ENCODE measurements at regions not wholly inside any gene's neighbourhood (a gene's known extent, or its start where the extent isn't known, plus 50 kb on each side); places are given as distances from the start of the nearest gene placed in this dataset.

GRCh38 chr6:67412035-67412434 is 1223.0 kb upstream of the ADGRB3 start:
- no peak for ATAC-seq (ENCODE audit: low read depth)
- ChIA-PET CTCF (no interaction called here), POLR2A (no interaction called here)

GRCh38 chr6:67411036-67411435 is 1224.0 kb upstream of the ADGRB3 start:
- ChIA-PET POLR2A (no interaction called here), CTCF (no interaction called here)
- TF ChIP-seq CTCF (IDR thresholded peaks at IDR 0.05) = no peak
- Mint-ChIP-seq H3K4me3 (no peak overlapping the region), H3K36me3 (ENCODE audit: low read depth) (no peaks in the 10 kb centered on the region), H3K27ac (no peak overlapping the region), H3K4me1 (no peaks in the 10 kb centered on the region), H3K27me3 (no peaks in the 10 kb centered on the region), H3K9me3 (peaks cover 4% of the 10 kb centered on the region)
- DNase-seq (no peak), ATAC-seq (ENCODE audit: low read depth) (no peak)
- intact Hi-C loops (cut with micrococcal nuclease) = no loop called here

More at GRCh38 chr6:67412035-67412434, 1223.0 kb upstream of the ADGRB3 start:
- H3K27ac Mint-ChIP-seq = no peak overlapping the region
- H3K27me3 Mint-ChIP-seq = no peaks in the 10 kb centered on the region
- intact Hi-C loops (cut with micrococcal nuclease) = no loop called here
- no peak for DNase-seq
- no peak for TF ChIP-seq CTCF (IDR thresholded peaks at IDR 0.05)
- H3K4me1 Mint-ChIP-seq = no peaks in the 10 kb centered on the region
- H3K36me3 Mint-ChIP-seq (ENCODE audit: low read depth) = no peaks in the 10 kb centered on the region
- H3K9me3 Mint-ChIP-seq = peaks cover under 1% of the 10 kb centered on the region
- H3K4me3 Mint-ChIP-seq = no peak overlapping the region

- POLR2A ChIA-PET = no interaction called here
- TF ChIP-seq CTCF (IDR thresholded peaks at IDR 0.05) = no peak
- intact Hi-C loops (cut with micrococcal nuclease) = no loop called here
Observed at GRCh38 chr6:67394254-67394653, 1240.8 kb upstream of the ADGRB3 start.

GRCh38 chr6:67393356-67393755 is 1241.7 kb upstream of the ADGRB3 start:
- no peaks in the 10 kb centered on the region for H3K27me3 Mint-ChIP-seq
- H3K4me1 Mint-ChIP-seq = no peaks in the 10 kb centered on the region
- no peak overlapping the region for H3K27ac Mint-ChIP-seq
- no peaks in the 10 kb centered on the region for H3K36me3 Mint-ChIP-seq (ENCODE audit: low read depth)
- TF ChIP-seq CTCF (IDR thresholded peaks at IDR 0.05) = no peak
- no peak for DNase-seq
- H3K4me3 Mint-ChIP-seq = no peak overlapping the region
- intact Hi-C loops (cut with micrococcal nuclease) = no loop called here
- peaks cover 9% of the 10 kb centered on the region for H3K9me3 Mint-ChIP-seq
- no peak for ATAC-seq (ENCODE audit: low read depth)
- CTCF ChIA-PET = no interaction called here
- POLR2A ChIA-PET = no interaction called here

More at GRCh38 chr6:67394254-67394653, 1240.8 kb upstream of the ADGRB3 start:
- no peaks in the 10 kb centered on the region for H3K4me1 Mint-ChIP-seq
- H3K4me3 Mint-ChIP-seq = no peak overlapping the region
- no peak for ATAC-seq (ENCODE audit: low read depth)
- H3K9me3 Mint-ChIP-seq = peaks cover 9% of the 10 kb centered on the region
- no peak for DNase-seq
- CTCF ChIA-PET = no interaction called here
- no peak overlapping the region for H3K27ac Mint-ChIP-seq
- H3K27me3 Mint-ChIP-seq = no peaks in the 10 kb centered on the region
- no peaks in the 10 kb centered on the region for H3K36me3 Mint-ChIP-seq (ENCODE audit: low read depth)

GRCh38 chr6:67391955-67392354 is 1243.1 kb upstream of the ADGRB3 start:
- no peak for ATAC-seq (ENCODE audit: low read depth)
- ChIA-PET POLR2A (no interaction called here), CTCF (no interaction called here)
- H3K4me1 Mint-ChIP-seq = no peaks in the 10 kb centered on the region
- intact Hi-C loops (cut with micrococcal nuclease) = no loop called here
- H3K4me3 Mint-ChIP-seq = no peak overlapping the region
- no peak overlapping the region for H3K27ac Mint-ChIP-seq
- TF ChIP-seq CTCF (IDR thresholded peaks at IDR 0.05) = no peak
- peaks cover 9% of the 10 kb centered on the region for H3K9me3 Mint-ChIP-seq
- H3K27me3 Mint-ChIP-seq = no peaks in the 10 kb centered on the region
- no peaks in the 10 kb centered on the region for H3K36me3 Mint-ChIP-seq (ENCODE audit: low read depth)
- no peak for DNase-seq

Measured in activated B cell treated with CpG ODN at 0.5 μM for 24 hours (primary cell).